H1 (cell line): ENCODE measurements at regions not wholly inside any gene's neighbourhood (a gene's known extent, or its start where the extent isn't known, plus 50 kb on each side); places are given as distances from the start of the nearest gene placed in this dataset.

ENCODE experiments used
- CTCF ChIA-PET: fragments of 300-600 bp; sonication (Branson Sonifier 250); formaldehyde crosslinking; loops from one replicate; lab custom pipeline; 2021; ENCODE audit not compliant: partially characterized antibody; lab: Charles Lee
- POLR2A ChIA-PET: fragments of 300-600 bp; sonication (Branson Sonifier 250); formaldehyde crosslinking; loops from one replicate; lab custom pipeline; 2021; ENCODE audit warnings: inconsistent platforms; ENCODE audit not compliant: partially characterized antibody; lab: Charles Lee
- DNase-seq, 2 experiments: peaks; one replicate each; pipeline versions ENCODE4 v3.0.0 to v3.0.0-alpha.2; 2010 to 2022; ENCODE audit warnings: low spot score in 2 of 2, low read depth in 1 of 2, mixed read lengths in 1 of 2
- FAIRE-seq: peaks from 2 replicates; lab custom pipeline; 2011; peaks lifted over from hg19 to GRCh38; lab: Jason Lieb, UNC
- H2AFZ ChIP-seq: 2 replicates; pipeline ENCODE4 v1.8.1; 2012; ENCODE audit warnings: low read length, inconsistent platforms
- H2AK5ac ChIP-seq: 2 replicates; pipeline ENCODE4 v1.6.1; 2013; ENCODE audit warnings: low read depth, low read length
- H2BK120ac ChIP-seq: replicated peaks from 2 replicates; pipeline ENCODE3; 2013; ENCODE audit warnings: low read depth, low read length, inconsistent platforms
- H2BK12ac ChIP-seq: 2 replicates; pipeline ENCODE4 v1.6.1; 2013; ENCODE audit warnings: low read depth, low read length
- H2BK15ac ChIP-seq: 2 replicates; pipeline ENCODE4 v1.6.1; 2013; ENCODE audit warnings: low read length
- H2BK20ac ChIP-seq: 2 replicates; pipeline ENCODE4 v1.6.1; 2013; ENCODE audit warnings: low read length
- H2BK5ac ChIP-seq: 2 replicates; pipeline ENCODE4 v1.6.1; 2013; ENCODE audit warnings: low read depth, low read length
- H3K14ac ChIP-seq: 2 replicates; pipeline ENCODE4 v1.6.1; 2013; ENCODE audit warnings: inconsistent platforms; ENCODE audit not compliant: insufficient read length
- H3K18ac ChIP-seq: 2 replicates; pipeline ENCODE4 v1.6.1; 2013; ENCODE audit warnings: low read length; ENCODE audit errors: extremely low read depth
- H3K23ac ChIP-seq: 2 replicates; pipeline ENCODE4 v1.6.1; 2013; ENCODE audit warnings: inconsistent platforms; ENCODE audit not compliant: insufficient read length
- H3K23me2 ChIP-seq: 2 replicates; pipeline ENCODE4 v1.6.1; 2013; ENCODE audit warnings: low read depth, low read length
- H3K27ac ChIP-seq: 2 replicates; pipeline ENCODE4 v1.6.1; 2011; ENCODE audit warnings: low read depth, low read length, inconsistent platforms
- H3K27me3 ChIP-seq, 4 experiments: replicated peaks in 1 of 4; 1 replicate in 1 of 4; 2 replicates in 3 of 4; pipeline versions ENCODE4 v1.6.1 to v1.8.1; 2011 to 2013; ENCODE audit warnings: low read length in 3 of 4, mild to moderate bottlenecking in 3 of 4, inconsistent platforms in 2 of 4, mixed read lengths in 2 of 4, moderate library complexity in 1 of 4; ENCODE audit not compliant: control insufficient read depth in 3 of 4, insufficient read depth in 3 of 4; ENCODE audit errors: extremely low read depth in 1 of 4
- H3K36me3 ChIP-seq, 4 experiments: 2 replicates each; pipeline versions ENCODE4 v1.6.1 to v1.8.1; 2011 to 2013; ENCODE audit warnings: mild to moderate bottlenecking in 4 of 4, low read length in 3 of 4, moderate library complexity in 2 of 4, control low read depth in 1 of 4, inconsistent platforms in 1 of 4; ENCODE audit not compliant: insufficient read depth in 4 of 4, control insufficient read depth in 2 of 4
- H3K4ac ChIP-seq: replicated peaks from 2 replicates; pipeline ENCODE3; 2013; ENCODE audit warnings: low read length, low read depth, mixed read lengths, inconsistent platforms; ENCODE audit not compliant: insufficient read length
- H3K4me1 ChIP-seq, 4 experiments: replicated peaks in 1 of 4; 1 replicate in 1 of 4; 2 replicates in 3 of 4; pipeline versions ENCODE4 v1.6.1 to v1.8.1; 2011 to 2013; ENCODE audit warnings: low read length in 3 of 4, inconsistent platforms in 2 of 4, mixed read lengths in 1 of 4; ENCODE audit not compliant: insufficient read depth in 4 of 4, control insufficient read depth in 3 of 4
- H3K4me2 ChIP-seq, 2 experiments: 2 replicates each; pipeline versions ENCODE4 v1.6.1 to v1.8.1; 2011 to 2013; ENCODE audit warnings: low read depth in 2 of 2, low read length in 2 of 2, control low read depth in 1 of 2, inconsistent platforms in 1 of 2, mild to moderate bottlenecking in 1 of 2; ENCODE audit not compliant: insufficient read depth in 1 of 2
- H3K4me3 ChIP-seq, 4 experiments: fragments of 200-600, 300-600 bp in 1 of 4; sonication (generic), shearing (Covaris generic), sonication (Bioruptor Twin) in 1 of 4; 2 replicates each; pipeline versions ENCODE4 v1.5.1 to v1.8.1; 2011 to 2016; ENCODE audit warnings: low read length in 4 of 4, low read depth in 3 of 4, control low read depth in 2 of 4, inconsistent platforms in 2 of 4, mild to moderate bottlenecking in 2 of 4, mixed read lengths in 1 of 4, moderate library complexity in 1 of 4; ENCODE audit not compliant: insufficient read depth in 2 of 4; ENCODE audit errors: extremely low read depth in 1 of 4
- H3K56ac ChIP-seq: replicated peaks from 2 replicates; pipeline ENCODE3; 2013; ENCODE audit warnings: low read depth, mild to moderate bottlenecking, mixed read lengths, low read length, inconsistent platforms; ENCODE audit not compliant: insufficient read length
- H3K79me1 ChIP-seq: 2 replicates; pipeline ENCODE4 v1.6.1; 2013; ENCODE audit warnings: low read depth, low read length, control low read depth
- H3K79me2 ChIP-seq, 2 experiments: 2 replicates each; pipeline versions ENCODE4 v1.6.1 to v1.8.1; 2012 to 2013; ENCODE audit warnings: low read length in 2 of 2, mild to moderate bottlenecking in 2 of 2, inconsistent platforms in 1 of 2; ENCODE audit not compliant: insufficient read depth in 2 of 2, control insufficient read depth in 1 of 2
- H3K9ac ChIP-seq, 4 experiments: replicated peaks in 1 of 4; 1 replicate in 1 of 4; 2 replicates in 3 of 4; pipeline versions ENCODE4 v1.6.1 to v1.8.1; 2011 to 2013; ENCODE audit warnings: low read depth in 3 of 4, low read length in 3 of 4, control low read depth in 2 of 4, mild to moderate bottlenecking in 2 of 4, moderate library complexity in 2 of 4, inconsistent platforms in 1 of 4; ENCODE audit errors: extremely low read depth in 1 of 4
- H3K9me3 ChIP-seq, 2 experiments: 2 replicates each; pipeline versions ENCODE4 v1.6.1 to v1.8.1; 2012 to 2013; ENCODE audit warnings: mild to moderate bottlenecking in 2 of 2, moderate library complexity in 2 of 2, control low read depth in 1 of 2, inconsistent platforms in 1 of 2, low read depth in 1 of 2, low read length in 1 of 2, mixed read lengths in 1 of 2; ENCODE audit not compliant: insufficient read depth in 2 of 2
- H4K20me1 ChIP-seq, 2 experiments: replicated peaks in 1 of 2; 2 replicates each; pipeline versions ENCODE3 to v1.8.1; 2011 to 2013; ENCODE audit warnings: inconsistent platforms in 2 of 2, low read length in 2 of 2, mild to moderate bottlenecking in 1 of 2; ENCODE audit not compliant: insufficient read depth in 2 of 2, control insufficient read depth in 1 of 2
- H4K5ac ChIP-seq: 2 replicates; pipeline ENCODE4 v1.6.1; 2013; ENCODE audit warnings: low read length, low read depth, mixed read lengths, inconsistent platforms; ENCODE audit not compliant: insufficient read length
- H4K8ac ChIP-seq: 2 replicates; pipeline ENCODE4 v1.8.0; 2013; ENCODE audit warnings: mild to moderate bottlenecking, moderate library complexity, low read length, inconsistent platforms; ENCODE audit not compliant: insufficient read depth; ENCODE audit errors: extremely low read depth
- H4K91ac ChIP-seq: replicated peaks from 2 replicates; pipeline ENCODE3; 2013; ENCODE audit warnings: low read length, mixed read lengths, inconsistent platforms; ENCODE audit not compliant: insufficient read length
- ATF2 ChIP-seq: IDR thresholded peaks from 2 replicates; pipeline ENCODE4 v1.6.1; 2012; ENCODE audit warnings: low read length, inconsistent platforms
- WGBS, 2 experiments: shearing (Covaris generic) in 1 of 2; methylation state at CpG; one replicate each; pipeline versions ENCODE4 v1.1.6 to v1.1.7; 2013 to 2015; ENCODE audit warnings: low lambda C conversion rate in 2 of 2, mixed read lengths in 2 of 2, inconsistent platforms in 1 of 2, low coverage in 1 of 2, missing lambda C conversion rate in 1 of 2; ENCODE audit not compliant: insufficient replicate concordance in 2 of 2, insufficient coverage in 1 of 2, insufficient read length in 1 of 2; ENCODE audit errors: extremely low coverage in 1 of 2, missing lambda C conversion rate in 1 of 2; 5-methylcytosine and 5-hydroxymethylcytosine counted together

GRCh38 chr5:73256462-73256861 is 83.5 kb downstream of the TMEM174 start:
- no peak overlapping the region for H3K14ac ChIP-seq
- 85% methylated on average over 2 of the region's 2 CpGs; no CpG with 5 or more reads in 1 of the 2 experiments for WGBS, 2 experiments
- no peak overlapping the region for H3K56ac ChIP-seq
- no peaks in the 10 kb centered on the region for H3K36me3 ChIP-seq
- H4K8ac ChIP-seq: no peak overlapping the region
- DNase-seq: peak in 1 of 2 experiments; percentile 8
- no peaks in the 10 kb centered on the region for H3K4me1 ChIP-seq
- H3K9ac ChIP-seq: no peak overlapping the region
- no peaks in the 10 kb centered on the region for H3K23me2 ChIP-seq
- no peak overlapping the region for H3K27ac ChIP-seq
- no peak overlapping the region for H3K4me2 ChIP-seq
- H3K9me3 ChIP-seq: no peaks in the 10 kb centered on the region
- no peak for FAIRE-seq
- H4K5ac ChIP-seq: no peak overlapping the region
- no peak overlapping the region for H3K23ac ChIP-seq
- H3K79me1 ChIP-seq: no peaks in the 10 kb centered on the region
- no peak overlapping the region for H2BK20ac ChIP-seq
- H2BK120ac ChIP-seq: no peak overlapping the region
- H3K18ac ChIP-seq: no peak overlapping the region
- H4K91ac ChIP-seq: no peak overlapping the region
- H2BK15ac ChIP-seq: no peak overlapping the region
- no peak overlapping the region for H3K4me3 ChIP-seq
- no peaks in the 10 kb centered on the region for H3K79me2 ChIP-seq
- no peaks in the 10 kb centered on the region; a peak in 3 of 7 replicates for H3K27me3 ChIP-seq
- H2AFZ ChIP-seq: no peak overlapping the region
- H2BK5ac ChIP-seq: no peak overlapping the region
- ChIA-PET POLR2A (no interaction called here), CTCF (interaction anchor here (0.9 kb wide), 1 partner anchor 8 kb away, joined by 3 read pairs; no protein-coding TSS in a partner anchor)
- no peak overlapping the region for H3K4ac ChIP-seq
- H4K20me1 ChIP-seq: no peaks in the 10 kb centered on the region
- H2BK12ac ChIP-seq: no peak overlapping the region
- no peak overlapping the region for H2AK5ac ChIP-seq
- no peak for TF ChIP-seq ATF2
